ENCODE measurements at regions not wholly inside any gene's neighbourhood (a gene's known extent, or its start where the extent isn't known, plus 50 kb on each side); places are given as distances from the start of the nearest gene placed in this dataset.

- TF ChIP-seq CTCF (conservative IDR thresholded peaks at IDR 0.05; ENCODE audit: low read depth, low read length) (no peak), POLR2A (IDR thresholded peaks at IDR 0.05; ENCODE audit: low read depth, low read length) (no peak)
Observed at GRCh38 chr20:52259295-52259694, 67.7 kb upstream of the ZFP64 start.

Data from IMR-90 (cell line).